ENCODE measurements at regions not wholly inside any gene's neighbourhood (a gene's known extent, or its start where the extent isn't known, plus 50 kb on each side); places are given as distances from the start of the nearest gene placed in this dataset.

DNA sequence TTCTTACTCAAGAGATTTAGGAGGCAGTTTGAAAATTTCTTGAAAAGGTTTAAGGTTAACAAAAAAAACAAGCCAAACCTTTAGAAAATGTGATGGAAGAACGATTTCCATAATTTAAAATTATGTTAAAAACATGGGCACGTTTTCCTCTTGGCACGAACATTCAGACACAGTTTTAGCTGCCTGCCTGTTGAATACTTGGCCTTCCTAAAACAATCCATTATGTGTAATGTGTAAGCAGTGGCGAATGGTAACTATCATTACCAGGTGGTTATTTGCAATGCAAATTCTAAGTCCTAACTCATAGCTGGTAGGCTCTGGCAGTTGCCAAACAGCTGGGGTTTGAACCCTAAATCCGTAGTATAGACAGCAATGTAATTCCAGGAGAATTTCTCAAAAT, 1425.7 kb upstream of the SLC10A2 start:
- TF ChIP-seq, protein P1, sequence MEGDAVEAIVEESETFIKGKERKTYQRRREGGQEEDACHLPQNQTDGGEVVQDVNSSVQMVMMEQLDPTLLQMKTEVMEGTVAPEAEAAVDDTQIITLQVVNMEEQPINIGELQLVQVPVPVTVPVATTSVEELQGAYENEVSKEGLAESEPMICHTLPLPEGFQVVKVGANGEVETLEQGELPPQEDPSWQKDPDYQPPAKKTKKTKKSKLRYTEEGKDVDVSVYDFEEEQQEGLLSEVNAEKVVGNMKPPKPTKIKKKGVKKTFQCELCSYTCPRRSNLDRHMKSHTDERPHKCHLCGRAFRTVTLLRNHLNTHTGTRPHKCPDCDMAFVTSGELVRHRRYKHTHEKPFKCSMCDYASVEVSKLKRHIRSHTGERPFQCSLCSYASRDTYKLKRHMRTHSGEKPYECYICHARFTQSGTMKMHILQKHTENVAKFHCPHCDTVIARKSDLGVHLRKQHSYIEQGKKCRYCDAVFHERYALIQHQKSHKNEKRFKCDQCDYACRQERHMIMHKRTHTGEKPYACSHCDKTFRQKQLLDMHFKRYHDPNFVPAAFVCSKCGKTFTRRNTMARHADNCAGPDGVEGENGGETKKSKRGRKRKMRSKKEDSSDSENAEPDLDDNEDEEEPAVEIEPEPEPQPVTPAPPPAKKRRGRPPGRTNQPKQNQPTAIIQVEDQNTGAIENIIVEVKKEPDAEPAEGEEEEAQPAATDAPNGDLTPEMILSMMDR (conservative IDR thresholded peaks at IDR 0.05; ENCODE audit: control insufficient read depth, insufficient read depth, low read depth, low read length): no peak
- no peak for DNase-seq (ENCODE audit: low read depth)
- H3K4me3 ChIP-seq (ENCODE audit: control insufficient read depth, low read depth, low read length): no peak overlapping the region

DNA sequence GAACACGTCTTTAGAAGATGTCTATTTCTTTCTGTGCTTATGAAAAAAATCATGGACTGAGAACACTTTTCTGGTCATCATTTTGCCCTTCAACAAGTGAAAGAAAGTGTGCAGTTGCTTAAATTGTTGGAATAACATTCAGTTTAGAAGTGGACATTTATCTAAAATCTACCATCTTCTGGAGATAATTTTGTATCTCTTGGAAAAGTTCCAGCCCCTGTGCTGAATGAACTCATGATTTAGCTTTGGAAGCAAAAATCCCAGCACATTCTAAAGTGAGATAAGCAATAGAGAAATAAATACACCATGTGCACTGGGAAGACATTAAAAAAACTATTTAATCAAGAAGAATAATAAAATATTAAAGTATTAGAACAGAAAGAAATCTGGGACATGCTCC, 1420.8 kb upstream of the SLC10A2 start:
- DNase-seq (ENCODE audit: low read depth): no peak
- TF ChIP-seq, protein P1 (conservative IDR thresholded peaks at IDR 0.05; ENCODE audit: control insufficient read depth, insufficient read depth, low read depth, low read length): no peak

DNA sequence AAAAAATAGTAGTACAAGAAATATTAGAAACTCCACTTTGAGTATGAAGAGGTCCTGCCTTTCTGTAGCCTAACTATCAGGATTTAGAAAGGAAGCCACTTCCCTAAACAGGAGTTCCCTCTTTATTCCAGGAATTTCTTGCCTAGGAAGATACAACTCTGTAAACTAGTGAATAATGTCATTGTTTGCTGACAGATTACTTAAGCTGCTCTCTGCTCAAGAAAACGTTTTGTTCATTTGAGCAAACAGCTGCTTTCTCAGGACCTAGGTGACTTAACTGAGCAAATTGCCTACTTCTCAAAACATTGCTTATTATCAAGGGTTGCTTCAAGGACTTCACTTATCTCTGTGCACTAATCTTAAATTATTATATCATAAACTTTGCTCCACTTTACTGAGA, 1419.4 kb upstream of the SLC10A2 start:
- no peak for DNase-seq (ENCODE audit: low read depth)
- H3K4me3 ChIP-seq (ENCODE audit: control insufficient read depth, low read depth, low read length): no peak overlapping the region
- TF ChIP-seq, protein P1 (conservative IDR thresholded peaks at IDR 0.05; ENCODE audit: control insufficient read depth, insufficient read depth, low read depth, low read length): no peak

More for the DNA sequence above, 1420.8 kb upstream of the SLC10A2 start:
- no peak overlapping the region for H3K4me3 ChIP-seq (ENCODE audit: control insufficient read depth, low read depth, low read length)

DNA sequence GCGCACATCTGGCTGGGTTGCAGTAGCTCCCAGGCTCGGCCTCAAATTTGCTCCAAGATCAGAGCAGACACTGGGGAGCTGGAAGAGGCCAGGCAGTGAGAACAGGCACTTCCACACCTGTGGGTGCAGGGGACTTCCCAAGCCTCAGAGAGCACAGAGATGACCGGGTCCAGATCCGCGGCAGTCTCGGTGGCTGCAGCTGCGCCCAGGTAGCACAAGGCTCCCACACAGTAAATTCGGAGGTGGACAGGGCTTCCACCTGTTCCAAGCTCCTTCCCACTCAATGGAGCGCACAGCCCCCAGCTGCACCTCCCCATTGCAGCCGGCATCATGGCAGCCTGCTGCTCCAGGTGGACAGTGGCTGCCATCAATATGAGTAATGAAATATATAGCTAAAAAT, 1417.4 kb upstream of the SLC10A2 start:
- no peak overlapping the region for H3K4me3 ChIP-seq (ENCODE audit: control insufficient read depth, low read depth, low read length)
- no peak for DNase-seq (ENCODE audit: low read depth)
- TF ChIP-seq, protein P1 (conservative IDR thresholded peaks at IDR 0.05; ENCODE audit: control insufficient read depth, insufficient read depth, low read depth, low read length): no peak

DNA sequence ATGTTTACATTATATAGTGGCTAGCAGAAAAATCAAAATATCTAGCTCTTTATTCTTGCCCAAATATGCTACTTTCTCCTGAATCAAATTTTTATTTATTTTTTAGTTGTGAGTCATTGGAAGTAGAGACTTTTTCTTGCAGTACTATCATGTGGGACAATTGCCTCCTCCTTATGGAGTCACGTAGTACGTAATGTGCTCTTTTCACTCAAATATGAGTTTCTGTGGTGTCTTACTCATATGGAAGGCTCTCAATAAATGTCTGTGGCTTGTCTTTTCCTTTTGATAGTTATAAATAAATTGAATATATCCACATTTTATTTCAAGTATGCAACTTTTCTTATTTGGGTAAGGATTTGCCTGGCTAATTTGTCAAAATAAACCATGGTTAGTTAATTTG, 1411.0 kb upstream of the SLC10A2 start:
- H3K4me3 ChIP-seq (ENCODE audit: control insufficient read depth, low read depth, low read length): no peak overlapping the region
- TF ChIP-seq, protein P1 (conservative IDR thresholded peaks at IDR 0.05; ENCODE audit: control insufficient read depth, insufficient read depth, low read depth, low read length): no peak
- peak; percentile 33 for DNase-seq (ENCODE audit: low read depth)

DNA sequence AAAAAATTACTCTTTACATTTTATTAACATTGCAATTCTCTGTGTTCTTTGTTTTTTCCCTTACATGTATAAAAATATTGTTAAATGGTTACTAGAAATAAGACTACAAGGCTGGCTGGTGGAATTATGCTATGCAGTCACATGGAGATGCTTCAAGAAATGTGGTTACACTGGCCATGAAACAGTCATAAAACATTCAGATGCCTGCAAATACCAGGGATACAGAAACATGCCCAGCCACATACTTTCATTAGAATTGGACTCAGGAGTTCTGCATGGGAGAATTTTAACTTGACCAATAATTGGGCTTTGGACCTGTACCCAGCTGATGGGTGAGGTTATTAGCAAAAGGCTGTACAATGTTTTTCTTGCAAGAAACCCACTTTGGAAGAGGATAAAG, 1407.7 kb upstream of the SLC10A2 start:
- TF ChIP-seq, protein P1 (conservative IDR thresholded peaks at IDR 0.05; ENCODE audit: control insufficient read depth, insufficient read depth, low read depth, low read length): no peak
- no peak overlapping the region for H3K4me3 ChIP-seq (ENCODE audit: control insufficient read depth, low read depth, low read length)
- DNase-seq (ENCODE audit: low read depth): no peak

DNA sequence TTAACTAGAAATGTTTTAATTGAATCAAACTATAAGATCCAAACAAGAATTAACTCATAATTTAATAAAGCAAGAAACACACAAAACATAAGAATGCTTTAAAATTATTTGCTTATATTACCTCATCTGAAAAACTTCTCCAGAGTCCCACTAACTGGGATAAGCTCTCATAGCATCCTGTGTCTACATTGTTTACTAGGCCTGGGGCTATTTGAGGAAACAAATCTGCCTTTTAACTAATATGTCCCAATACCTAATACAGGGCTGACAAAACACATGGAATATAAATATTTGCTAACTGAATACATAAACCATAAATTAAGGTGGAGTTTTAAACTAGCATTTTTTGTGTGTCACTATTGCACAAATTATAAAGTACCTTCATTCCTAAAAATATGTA, 1399.8 kb upstream of the SLC10A2 start:
- DNase-seq (ENCODE audit: low read depth): no peak
- TF ChIP-seq, protein P1 (conservative IDR thresholded peaks at IDR 0.05; ENCODE audit: control insufficient read depth, insufficient read depth, low read depth, low read length): no peak
- no peak overlapping the region for H3K4me3 ChIP-seq (ENCODE audit: control insufficient read depth, low read depth, low read length)
